IgD-negative memory B cell (primary cell): ENCODE measurements at regions not wholly inside any gene's neighbourhood (a gene's known extent, or its start where the extent isn't known, plus 50 kb on each side); places are given as distances from the start of the nearest gene placed in this dataset.
A peak's percentile ranks its signal among the peaks of the same experiment; 100 is the strongest.

ENCODE experiments used
- H3K27ac Mint-ChIP-seq, 3 donors: one replicate each; pipeline ENCODE4 v1.8.0; 2020 to 2022; ENCODE audit warnings: mild to moderate bottlenecking in 3 of 3, mixed read lengths in 3 of 3, moderate library complexity in 1 of 3
- H3K27me3 Mint-ChIP-seq: one replicate; pipeline ENCODE4 v1.8.0; 2021; ENCODE audit warnings: mixed read lengths
- H3K36me3 Mint-ChIP-seq: one replicate; pipeline ENCODE4 v1.8.0; 2020; ENCODE audit warnings: mild to moderate bottlenecking, mixed read lengths
- H3K4me1 Mint-ChIP-seq, 3 donors: one replicate each; pipeline ENCODE4 v1.8.0; 2020 to 2022; ENCODE audit warnings: mixed read lengths in 3 of 3, mild to moderate bottlenecking in 1 of 3
- H3K4me3 Mint-ChIP-seq, 4 donors: one replicate each; pipeline ENCODE4 v1.8.0; 2020 to 2022; ENCODE audit warnings: mild to moderate bottlenecking in 4 of 4, mixed read lengths in 4 of 4, moderate library complexity in 3 of 4
- H3K9me3 Mint-ChIP-seq, 3 donors: one replicate each; pipeline ENCODE4 v1.8.0; 2020 to 2021; ENCODE audit warnings: mixed read lengths in 3 of 3, mild to moderate bottlenecking in 1 of 3

DNA sequence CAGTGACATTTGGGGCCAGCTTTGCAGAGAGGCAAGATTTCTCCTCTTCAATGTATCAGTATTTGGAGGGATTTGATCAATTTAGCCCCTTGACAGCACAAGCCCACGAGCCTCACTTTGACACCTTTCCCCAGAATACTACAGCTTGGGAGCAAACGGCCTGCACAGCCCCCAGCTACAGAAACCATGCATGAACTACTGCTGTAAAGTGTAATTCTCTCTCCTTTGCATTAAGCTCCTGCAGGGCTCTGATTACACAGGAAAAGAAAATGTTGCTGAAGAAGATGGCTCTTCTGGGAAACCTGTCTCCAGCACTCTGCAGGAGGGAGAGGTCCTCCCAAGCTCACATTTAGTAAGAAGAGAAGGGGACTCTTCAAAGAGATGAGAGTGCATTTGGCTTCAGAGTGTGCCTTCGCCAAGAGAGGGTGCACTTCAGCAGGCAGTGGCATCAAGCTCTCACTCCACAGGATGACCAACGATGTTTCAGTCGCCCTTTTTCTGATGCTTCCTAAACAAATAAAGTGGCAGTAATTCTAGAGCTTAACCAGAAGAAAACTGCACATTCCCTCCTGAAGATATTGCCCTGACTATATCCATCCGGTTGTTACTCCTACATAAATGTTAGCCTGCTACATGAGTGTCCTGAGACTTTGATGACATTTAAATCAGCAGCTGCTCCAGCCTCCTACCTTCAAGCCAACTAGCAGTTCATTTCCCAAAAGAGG, 272.2 kb downstream of the AUH start:
- peaks cover 0 to 5% (median 0%) of the 10 kb centered on the region in 3 donors for H3K4me1 Mint-ChIP-seq
- no peaks in the 10 kb centered on the region for H3K27me3 Mint-ChIP-seq
- H3K9me3 Mint-ChIP-seq, result peaks cover 0 to 14% (median 3%) of the 10 kb centered on the region in 3 donors
- H3K27ac Mint-ChIP-seq, result no peak overlapping the region
- peak overlapping the region in 1 of 4 donors; percentile 77 for H3K4me3 Mint-ChIP-seq
- no peaks in the 10 kb centered on the region for H3K36me3 Mint-ChIP-seq

DNA sequence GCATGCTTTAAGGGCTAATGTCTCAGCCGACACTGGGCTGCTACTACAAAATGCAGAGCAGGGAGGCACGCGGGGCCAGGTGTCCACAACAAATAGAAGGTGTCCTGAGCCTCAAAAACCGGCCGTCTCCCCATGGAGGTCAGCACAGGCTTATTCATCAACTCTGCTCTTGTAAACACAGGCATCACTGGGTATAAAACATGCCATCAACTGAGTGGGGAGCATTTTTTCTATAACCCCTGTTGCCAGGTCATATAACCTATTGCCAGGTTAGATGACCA, 271.6 kb downstream of the AUH start:
- Mint-ChIP-seq H3K27ac (no peak overlapping the region), H3K36me3 (no peaks in the 10 kb centered on the region), H3K4me3 (no peak overlapping the region), H3K4me1 (peaks cover 0 to 5% (median 0%) of the 10 kb centered on the region in 3 donors), H3K27me3 (no peaks in the 10 kb centered on the region), H3K9me3 (peaks cover 0 to 18% (median 3%) of the 10 kb centered on the region in 3 donors)

DNA sequence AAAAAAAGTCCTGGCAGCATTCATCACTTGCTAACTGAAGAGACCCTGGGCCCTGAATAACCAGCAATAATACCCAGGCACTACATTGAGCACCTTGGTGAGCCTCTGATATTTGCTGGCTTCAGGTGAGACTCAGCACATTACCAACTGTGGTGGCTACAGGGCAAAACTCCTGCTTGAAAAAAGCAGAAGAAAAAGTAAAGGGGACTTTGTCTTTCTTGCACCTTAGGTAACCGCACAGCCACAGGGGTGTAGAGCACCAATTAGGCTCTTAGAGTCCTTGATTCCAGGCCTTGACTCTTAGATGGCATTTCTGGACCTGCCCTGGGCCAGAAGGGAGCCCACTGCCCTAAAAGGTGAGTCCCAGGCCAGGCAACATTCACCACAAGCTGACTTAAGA, 269.5 kb downstream of the AUH start:
- Mint-ChIP-seq H3K36me3 (no peaks in the 10 kb centered on the region), H3K27me3 (no peaks in the 10 kb centered on the region), H3K27ac (no peak overlapping the region), H3K4me1 (peaks cover 0 to 5% (median 0%) of the 10 kb centered on the region in 3 donors), H3K9me3 (peaks cover 0 to 18% (median 3%) of the 10 kb centered on the region in 3 donors), H3K4me3 (no peak overlapping the region)

DNA sequence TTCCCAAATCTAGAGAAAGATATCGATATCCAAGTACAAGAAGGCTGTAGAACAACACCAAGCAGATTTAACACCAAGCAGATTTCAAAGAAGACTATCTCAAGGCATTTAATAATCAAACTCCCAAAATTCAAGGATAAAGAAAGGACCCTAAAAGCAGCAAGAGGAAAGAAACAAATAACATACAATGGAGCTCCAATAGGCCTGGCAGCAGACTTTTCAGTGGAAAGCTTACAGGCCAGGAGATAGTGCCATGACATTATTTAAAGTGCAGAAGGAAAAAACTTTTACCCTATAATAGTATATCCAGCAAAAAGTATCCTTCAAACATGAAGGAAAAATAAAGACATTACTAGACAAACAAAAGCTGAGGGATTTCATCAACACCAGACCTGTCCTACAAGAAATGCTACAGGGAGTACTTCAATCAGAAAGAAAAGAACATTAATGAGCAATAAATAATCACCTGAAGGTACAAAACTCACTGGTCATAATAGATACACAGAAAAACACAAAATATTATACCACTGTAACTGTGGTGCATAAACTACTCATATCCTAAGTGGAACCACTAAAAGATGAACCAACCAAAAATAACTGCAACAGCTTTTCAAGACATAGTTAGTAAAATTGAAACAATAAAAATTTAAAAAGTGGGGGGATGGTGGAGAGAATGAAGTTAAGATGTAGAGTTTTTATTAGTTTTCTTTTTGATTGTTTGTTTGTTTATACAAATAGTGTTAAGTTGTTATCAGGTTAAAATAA, 267.2 kb downstream of the AUH start:
- no peak overlapping the region for H3K27ac Mint-ChIP-seq
- H3K9me3 Mint-ChIP-seq, result peaks cover 0 to 18% (median 3%) of the 10 kb centered on the region in 3 donors
- H3K36me3 Mint-ChIP-seq, result no peaks in the 10 kb centered on the region
- H3K4me1 Mint-ChIP-seq, result peaks cover 0 to 4% (median 3%) of the 10 kb centered on the region in 3 donors
- H3K27me3 Mint-ChIP-seq, result no peaks in the 10 kb centered on the region
- no peak overlapping the region for H3K4me3 Mint-ChIP-seq

DNA sequence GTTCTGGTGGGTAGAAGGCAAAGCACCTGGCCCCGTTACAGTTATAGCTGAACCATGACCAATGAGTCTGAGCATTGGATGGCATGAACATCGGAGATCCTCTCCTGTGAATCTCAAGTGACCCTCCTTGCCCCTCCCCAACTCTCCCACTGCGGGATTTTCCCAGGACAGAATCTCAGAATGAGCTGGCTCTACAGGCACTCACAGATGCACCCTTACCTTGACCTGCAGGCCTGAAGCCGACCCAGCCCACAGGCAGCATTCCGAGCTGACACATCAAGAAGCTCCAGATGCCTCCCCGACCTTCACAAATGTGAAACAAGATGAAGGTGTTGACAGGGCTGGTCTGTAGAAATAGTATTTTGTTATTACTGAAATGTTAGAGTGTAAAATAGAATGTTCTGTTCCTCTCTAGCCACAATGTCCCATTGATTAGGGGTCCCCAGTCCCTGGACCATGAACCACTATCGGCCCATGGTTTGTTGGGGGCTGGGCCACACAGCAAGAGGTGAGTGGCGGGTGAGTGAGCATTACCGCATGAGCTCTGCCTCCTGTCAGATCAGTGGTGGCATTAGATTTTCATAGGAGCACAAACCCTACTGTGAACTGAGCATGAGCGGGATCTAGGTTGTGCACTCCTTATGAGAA, 263.4 kb downstream of the AUH start:
- Mint-ChIP-seq H3K4me1 (peaks cover 11 to 20% (median 18%) of the 10 kb centered on the region in 3 donors), H3K27me3 (no peaks in the 10 kb centered on the region), H3K27ac (no peak overlapping the region), H3K9me3 (peaks cover 0 to 16% (median 3%) of the 10 kb centered on the region in 3 donors), H3K4me3 (no peak overlapping the region), H3K36me3 (no peaks in the 10 kb centered on the region)

DNA sequence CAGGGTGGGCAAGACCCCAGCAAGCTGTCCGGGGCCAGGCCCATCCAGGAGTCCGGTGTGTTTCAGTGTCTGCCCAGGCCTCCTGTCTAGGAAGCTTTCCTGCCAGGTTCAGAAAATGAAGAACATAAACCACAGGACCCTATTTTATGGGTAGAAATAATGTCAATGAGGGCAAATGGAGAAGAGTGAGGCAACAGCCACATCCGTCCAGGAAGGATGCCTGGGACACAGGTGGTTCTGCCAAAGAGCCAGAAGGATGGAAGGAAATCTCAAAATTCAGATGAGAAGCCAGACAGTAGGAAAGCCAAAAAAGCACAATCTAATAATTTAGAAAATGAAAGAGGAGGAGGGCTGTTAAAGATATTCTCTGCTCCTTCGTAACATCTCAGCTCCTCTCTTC, 262.3 kb downstream of the AUH start:
- Mint-ChIP-seq H3K4me3 (peak overlapping the region in 1 of 4 donors; percentile 0), H3K9me3 (peaks cover 0 to 5% (median 0%) of the 10 kb centered on the region in 3 donors), H3K27ac (no peak overlapping the region), H3K4me1 (peaks cover 11 to 20% (median 18%) of the 10 kb centered on the region in 3 donors), H3K36me3 (no peaks in the 10 kb centered on the region), H3K27me3 (no peaks in the 10 kb centered on the region)

DNA sequence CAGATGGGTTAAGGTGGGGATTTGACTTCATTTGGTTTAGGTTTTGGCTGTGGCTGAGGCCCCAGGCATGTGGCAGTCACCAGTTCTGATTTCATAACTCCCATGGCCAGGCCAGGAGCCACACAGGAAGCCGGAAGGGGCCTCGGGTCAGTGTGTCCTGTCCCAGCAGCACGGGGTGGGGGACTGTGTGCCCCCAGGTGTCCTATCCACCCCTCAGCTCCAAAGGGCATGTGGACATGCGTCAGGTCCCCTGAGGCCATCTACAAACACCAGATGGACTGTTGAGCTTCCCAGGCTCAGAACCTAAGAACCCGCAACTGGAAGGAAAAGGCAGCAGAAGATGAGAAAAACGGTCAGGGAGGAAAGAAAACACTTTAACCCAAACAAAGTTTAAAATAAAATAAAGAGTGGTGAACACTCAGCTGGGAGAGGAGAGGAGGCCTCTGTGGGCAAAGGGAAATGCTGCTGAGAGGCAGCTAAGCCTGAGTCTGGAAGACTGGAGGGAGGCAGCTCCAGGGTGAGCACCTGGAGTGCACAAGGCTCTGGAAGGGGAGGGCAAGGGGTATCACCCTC, 260.8 kb downstream of the AUH start:
- Mint-ChIP-seq H3K36me3 (no peaks in the 10 kb centered on the region), H3K9me3 (no peaks in the 10 kb centered on the region), H3K27me3 (no peaks in the 10 kb centered on the region), H3K4me3 (peak overlapping the region in 1 of 4 donors; percentile 75), H3K4me1 (peaks cover 11 to 20% (median 18%) of the 10 kb centered on the region in 3 donors), H3K27ac (no peak overlapping the region)

DNA sequence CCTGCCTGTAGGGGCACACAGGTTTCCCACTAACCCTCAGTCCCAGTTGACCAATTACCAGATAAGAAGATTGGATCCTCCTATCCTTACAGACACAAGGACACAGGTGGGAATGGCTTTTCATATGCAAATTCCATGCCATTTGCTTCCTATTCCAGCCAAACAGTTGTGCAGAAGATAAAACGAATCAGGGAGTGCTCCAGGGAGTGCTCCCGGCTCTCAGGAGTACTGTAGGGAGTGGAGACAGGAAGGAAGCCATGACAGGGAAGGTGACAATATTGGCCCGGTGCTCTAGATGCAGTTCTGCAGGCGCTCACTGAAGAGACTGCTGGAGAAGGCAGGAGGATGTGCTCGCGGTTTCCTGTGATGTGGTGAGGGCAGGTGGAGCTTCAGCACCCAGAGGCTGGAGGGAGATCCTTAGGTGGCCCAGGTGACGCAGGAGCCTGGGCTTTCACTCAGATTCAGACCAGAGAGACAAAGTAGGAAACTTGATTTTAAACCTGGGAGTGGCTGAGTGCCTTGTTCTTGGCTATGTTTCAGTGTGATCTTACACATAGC, 260.0 kb downstream of the AUH start:
- H3K4me3 Mint-ChIP-seq, result peak overlapping the region in 2 of 4 donors; percentile 5 to 49
- H3K36me3 Mint-ChIP-seq, result no peaks in the 10 kb centered on the region
- H3K27ac Mint-ChIP-seq, result no peak overlapping the region
- no peaks in the 10 kb centered on the region for H3K9me3 Mint-ChIP-seq
- H3K27me3 Mint-ChIP-seq, result no peaks in the 10 kb centered on the region
- H3K4me1 Mint-ChIP-seq, result peaks cover 11 to 20% (median 18%) of the 10 kb centered on the region in 3 donors

DNA sequence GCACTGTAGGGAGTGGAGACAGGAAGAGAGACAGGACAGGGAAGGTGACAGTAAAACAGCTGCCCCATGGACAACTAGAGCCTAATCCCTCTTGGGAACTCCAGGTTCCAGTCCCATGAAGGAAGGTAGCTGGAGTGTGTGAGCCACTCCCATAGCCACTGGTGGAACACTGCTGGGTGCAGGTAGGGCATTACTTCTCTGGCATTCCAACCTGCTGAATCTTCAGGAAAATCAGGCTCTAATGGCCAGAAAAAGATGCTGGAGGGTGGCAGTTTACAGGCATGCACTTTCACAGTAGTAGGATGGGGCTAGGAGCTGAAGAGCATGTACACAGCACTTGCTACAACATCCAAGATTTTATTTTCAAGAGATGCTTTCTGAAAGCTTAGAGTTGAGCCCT, 259.4 kb downstream of the AUH start:
- H3K4me3 Mint-ChIP-seq, result no peak overlapping the region
- no peaks in the 10 kb centered on the region for H3K36me3 Mint-ChIP-seq
- H3K27ac Mint-ChIP-seq, result no peak overlapping the region
- H3K4me1 Mint-ChIP-seq, result peaks cover 11 to 20% (median 18%) of the 10 kb centered on the region in 3 donors
- H3K27me3 Mint-ChIP-seq, result peaks cover 2% of the 10 kb centered on the region
- no peaks in the 10 kb centered on the region for H3K9me3 Mint-ChIP-seq

DNA sequence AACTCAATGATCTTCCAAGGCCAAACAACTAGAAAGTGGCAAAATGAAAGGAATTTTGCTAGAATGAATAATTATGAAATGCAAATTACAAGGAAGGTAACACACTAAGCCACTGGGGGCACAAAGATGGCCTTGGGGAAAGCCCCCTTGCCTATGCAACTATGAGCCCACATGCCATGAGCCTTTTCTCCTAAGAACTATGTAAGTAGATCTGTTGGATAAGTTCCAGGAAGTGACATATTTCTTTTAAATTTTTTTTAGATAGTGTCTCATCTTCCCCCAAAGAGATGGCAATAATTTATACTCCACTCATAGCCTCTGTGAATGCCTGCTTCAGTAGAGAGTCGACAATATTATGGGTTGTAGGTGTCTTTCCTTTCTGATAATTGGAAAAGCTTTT, 257.8 kb downstream of the AUH start:
- Mint-ChIP-seq H3K4me1 (peaks cover 11 to 20% (median 18%) of the 10 kb centered on the region in 3 donors), H3K4me3 (no peak overlapping the region), H3K27me3 (peaks cover 3% of the 10 kb centered on the region), H3K36me3 (no peaks in the 10 kb centered on the region), H3K9me3 (no peaks in the 10 kb centered on the region), H3K27ac (no peak overlapping the region)

DNA sequence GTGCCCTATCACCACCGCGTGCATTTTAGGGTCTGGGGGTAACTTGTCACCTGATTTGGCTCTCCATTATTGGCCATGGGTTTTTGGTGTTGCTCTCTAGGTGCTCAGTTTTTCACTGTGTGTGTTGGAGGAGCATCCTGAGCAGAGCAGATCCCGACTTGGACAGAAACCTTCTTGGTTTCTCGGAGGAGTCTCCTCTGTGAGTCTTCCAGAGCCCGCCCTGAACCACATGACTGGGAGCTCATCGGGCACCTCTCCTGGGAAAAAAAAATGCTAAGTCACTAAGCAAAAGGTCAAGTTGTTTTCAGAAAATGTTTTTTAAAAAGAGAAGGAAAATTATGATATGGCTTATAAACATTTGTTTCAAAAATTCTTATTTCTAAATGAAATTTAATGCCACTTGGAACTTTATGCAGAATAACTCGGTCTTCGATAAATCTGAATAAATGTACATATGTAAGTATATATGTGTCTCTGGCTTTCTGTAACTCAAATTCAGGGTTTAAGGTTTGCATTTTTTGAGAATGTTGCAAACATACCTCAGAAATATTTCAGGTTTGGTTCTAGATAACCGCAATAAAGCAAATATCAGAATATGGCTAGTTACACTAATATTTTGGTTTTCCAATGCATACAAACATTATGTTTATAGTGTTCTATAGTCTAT, 255.2 kb downstream of the AUH start:
- H3K4me3 Mint-ChIP-seq, result no peak overlapping the region
- peaks cover 2 to 6% (median 5%) of the 10 kb centered on the region in 3 donors for H3K4me1 Mint-ChIP-seq
- H3K36me3 Mint-ChIP-seq, result peaks cover 2% of the 10 kb centered on the region
- peaks cover 0 to 14% (median 9%) of the 10 kb centered on the region in 3 donors for H3K9me3 Mint-ChIP-seq
- H3K27me3 Mint-ChIP-seq, result peaks cover 3% of the 10 kb centered on the region
- no peak overlapping the region for H3K27ac Mint-ChIP-seq

DNA sequence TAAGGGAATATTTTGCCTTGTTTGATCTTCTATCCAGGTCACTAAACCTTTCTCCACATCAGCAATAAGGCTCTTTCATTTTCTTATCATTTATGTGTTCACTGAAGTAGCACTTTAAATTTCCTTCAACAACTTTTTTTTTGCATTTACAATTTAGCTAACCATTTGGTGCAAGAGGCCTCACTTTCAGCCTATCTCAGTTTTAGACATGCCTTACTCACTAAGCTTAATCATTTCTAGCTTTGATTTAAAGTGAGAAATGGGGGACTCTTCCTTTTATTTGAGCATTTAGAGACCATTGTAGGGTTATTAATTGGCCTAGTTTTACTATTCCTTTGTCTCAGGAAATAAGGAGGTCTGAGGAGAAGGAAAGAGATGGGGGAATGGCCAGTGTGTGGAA, 250.5 kb downstream of the AUH start:
- H3K27me3 Mint-ChIP-seq, result peaks cover 8% of the 10 kb centered on the region
- H3K36me3 Mint-ChIP-seq, result peaks cover 7% of the 10 kb centered on the region
- no peak overlapping the region for H3K27ac Mint-ChIP-seq
- no peak overlapping the region for H3K4me3 Mint-ChIP-seq
- H3K9me3 Mint-ChIP-seq, result peaks cover 0 to 14% (median 14%) of the 10 kb centered on the region in 3 donors
- H3K4me1 Mint-ChIP-seq, result no peaks in the 10 kb centered on the region

DNA sequence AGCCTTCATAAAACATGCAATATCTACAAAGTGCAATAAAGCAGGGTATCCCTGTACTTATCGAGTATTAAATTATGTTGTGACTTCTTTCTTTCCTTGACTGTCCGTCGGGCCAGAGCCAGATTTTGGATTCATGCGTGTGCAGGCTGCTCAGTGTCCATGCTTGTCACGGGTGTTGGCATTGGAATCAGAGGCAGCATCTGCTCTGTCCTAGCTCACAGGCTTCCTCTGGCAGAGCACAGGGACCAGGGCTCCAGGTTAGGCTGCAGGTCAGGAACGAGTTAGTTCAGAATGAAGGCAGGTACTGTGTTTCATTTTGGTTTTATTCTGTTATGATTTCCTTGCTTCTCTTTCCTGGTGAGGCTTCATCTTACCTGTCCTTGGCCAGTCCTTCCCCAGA, 249.8 kb downstream of the AUH start:
- peaks cover 7% of the 10 kb centered on the region for H3K36me3 Mint-ChIP-seq
- H3K27ac Mint-ChIP-seq, result no peak overlapping the region
- H3K4me3 Mint-ChIP-seq, result no peak overlapping the region
- peaks cover 0 to 14% (median 14%) of the 10 kb centered on the region in 3 donors for H3K9me3 Mint-ChIP-seq
- no peaks in the 10 kb centered on the region for H3K4me1 Mint-ChIP-seq
- H3K27me3 Mint-ChIP-seq, result peaks cover 9% of the 10 kb centered on the region

DNA sequence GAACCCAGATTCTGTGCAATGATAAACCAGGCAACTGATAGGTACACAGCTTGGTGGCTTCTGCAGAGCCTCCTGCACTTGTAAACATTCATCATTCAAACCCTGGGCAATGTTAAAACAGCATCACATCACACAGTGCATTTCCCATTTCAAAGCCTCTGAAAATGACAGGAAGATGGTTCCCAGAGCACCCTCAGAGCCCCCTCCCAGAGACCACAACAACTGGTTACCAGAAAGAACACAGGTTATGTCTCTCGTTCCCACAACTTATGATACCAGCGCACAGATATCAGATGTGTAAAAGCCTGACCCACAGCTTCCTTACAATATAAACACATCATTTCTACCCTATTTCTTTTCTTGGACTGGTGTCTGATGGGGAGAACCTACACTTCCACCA, 248.7 kb downstream of the AUH start:
- Mint-ChIP-seq H3K4me3 (no peak overlapping the region), H3K27ac (peak overlapping the region in 1 of 3 donors; percentile 17), H3K27me3 (peaks cover 11% of the 10 kb centered on the region), H3K9me3 (peaks cover 0 to 14% (median 14%) of the 10 kb centered on the region in 3 donors), H3K4me1 (peaks cover 3 to 4% (median 4%) of the 10 kb centered on the region in 3 donors), H3K36me3 (peaks cover 7% of the 10 kb centered on the region)
